HG02571 (cell line): ENCODE measurements at regions not wholly inside any gene's neighbourhood (a gene's known extent, or its start where the extent isn't known, plus 50 kb on each side); places are given as distances from the start of the nearest gene placed in this dataset.

Source experiments
- ATAC-seq: cut with Tn5 transposase; IDR thresholded peaks from one replicate; pipeline ENCODE4 v1.9.1; 2021; ENCODE audit warnings: mild to moderate bottlenecking, moderate library complexity; ENCODE audit not compliant: unreplicated experiment

- ATAC-seq, result no peak
Observed at GRCh38 chr4:177569434-177569833, 127.2 kb upstream of the AGA start.

- no peak for ATAC-seq
Observed at GRCh38 chr4:177573507-177573906, 131.3 kb upstream of the AGA start.

- ATAC-seq, result no peak
Observed at GRCh38 chr4:177574446-177574845, 132.2 kb upstream of the AGA start.

DNA sequence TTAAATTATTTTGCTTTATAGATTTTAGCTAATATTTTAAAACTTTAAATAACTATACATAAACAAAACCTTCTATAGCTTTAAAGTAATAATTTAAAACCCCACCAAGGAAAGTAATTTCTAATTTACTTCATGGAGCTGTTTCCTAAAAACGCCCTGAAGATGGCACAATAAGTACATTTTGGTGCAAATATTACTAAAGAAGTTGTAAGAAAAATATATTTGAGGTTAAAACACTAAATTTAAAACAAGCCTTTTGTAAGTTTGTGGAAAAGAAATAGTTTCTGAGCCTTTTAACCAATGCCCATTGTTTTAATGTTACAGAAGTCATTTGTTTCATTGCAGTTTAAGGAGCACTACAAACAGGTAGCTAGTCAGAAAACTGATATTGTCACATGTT lies 137.4 kb upstream of the AGA start:
- no peak for ATAC-seq

GRCh38 chr4:177582992-177583391 lies 140.8 kb upstream of the AGA start:
- ATAC-seq, result no peak

DNA sequence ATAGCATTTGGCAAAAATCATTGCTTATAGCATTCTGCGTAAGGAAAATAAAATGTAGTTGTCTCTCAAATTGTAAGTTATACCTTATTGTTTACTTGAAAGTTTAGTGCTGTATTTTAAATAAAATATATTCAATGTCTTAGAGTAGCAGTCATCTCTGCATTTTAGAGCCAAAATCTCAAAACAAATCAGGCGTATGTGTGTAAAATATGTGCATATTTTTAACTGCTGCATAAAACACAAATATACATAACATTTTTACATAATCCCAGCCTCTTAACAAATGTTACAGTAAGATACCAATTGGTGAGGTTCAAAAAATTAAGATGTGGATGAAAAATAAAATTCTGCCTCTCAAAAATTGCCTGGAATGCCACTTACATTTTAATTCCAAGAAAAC lies 145.8 kb upstream of the AGA start:
- ATAC-seq, result no peak

DNA sequence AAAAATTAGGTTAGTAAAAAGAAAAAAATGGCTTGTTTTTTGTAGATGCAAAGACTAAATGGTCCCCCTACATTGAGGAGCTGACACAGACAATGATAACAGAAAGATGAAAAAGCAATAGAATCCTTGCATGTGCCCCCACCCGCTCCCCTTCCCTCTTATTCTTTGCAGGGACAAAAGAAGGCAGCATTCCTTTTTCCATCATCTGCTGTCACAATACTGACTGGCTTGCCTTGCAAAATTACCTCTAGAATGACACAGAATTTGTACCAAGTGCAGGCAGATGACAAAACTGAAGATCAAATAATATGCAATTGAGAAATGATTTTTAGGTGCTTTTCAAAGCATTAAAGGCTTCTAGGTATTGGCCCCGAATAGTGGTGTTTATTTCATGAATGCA lies 153.1 kb upstream of the AGA start:
- ATAC-seq, result no peak

GRCh38 chr4:177596035-177596434 lies 153.8 kb upstream of the AGA start:
- ATAC-seq, result no peak

DNA sequence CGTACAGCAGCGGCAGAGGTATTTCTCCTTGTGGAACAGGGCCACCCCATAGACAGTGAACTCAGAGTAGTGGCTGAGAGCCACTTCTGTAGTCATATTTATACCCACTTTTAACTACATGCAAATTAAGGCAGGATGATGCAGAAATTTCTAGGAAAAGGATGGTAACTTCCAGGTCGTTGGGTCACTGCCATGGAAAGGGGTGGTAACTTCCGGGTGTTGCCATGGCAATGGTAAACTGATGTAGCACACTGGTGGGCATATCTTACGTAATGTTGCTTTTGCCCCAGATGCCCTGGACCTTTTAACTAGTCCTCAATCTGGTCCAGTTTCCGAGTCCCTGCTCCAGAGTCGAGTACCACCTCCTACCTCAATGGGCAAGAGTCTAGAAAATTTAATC lies 154.8 kb upstream of the AGA start:
- ATAC-seq, result no peak

DNA sequence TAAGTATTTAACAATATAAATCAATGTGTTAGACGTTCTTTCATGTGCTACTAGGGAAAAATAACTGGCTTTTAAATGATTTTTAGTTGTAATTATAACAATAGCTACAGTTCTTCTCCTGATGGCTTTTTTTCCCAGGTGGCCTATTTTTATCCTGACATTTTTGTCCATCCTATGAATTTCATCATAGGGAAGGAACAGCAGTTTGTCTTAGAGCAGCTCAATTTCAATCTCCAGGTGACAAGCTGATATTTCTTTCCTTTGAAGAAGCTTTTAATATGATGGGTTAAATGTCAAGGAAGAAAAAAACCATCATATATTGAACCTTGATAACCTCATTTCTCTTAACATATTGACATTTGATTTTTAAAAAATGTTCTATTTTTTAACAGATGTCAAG lies 163.0 kb upstream of the AGA start:
- no peak for ATAC-seq

- no peak for ATAC-seq
Observed at GRCh38 chr4:177607111-177607573, 164.9 kb upstream of the AGA start.

GRCh38 chr4:177611974-177612664 lies 169.9 kb upstream of the AGA start:
- ATAC-seq, result no peak

DNA sequence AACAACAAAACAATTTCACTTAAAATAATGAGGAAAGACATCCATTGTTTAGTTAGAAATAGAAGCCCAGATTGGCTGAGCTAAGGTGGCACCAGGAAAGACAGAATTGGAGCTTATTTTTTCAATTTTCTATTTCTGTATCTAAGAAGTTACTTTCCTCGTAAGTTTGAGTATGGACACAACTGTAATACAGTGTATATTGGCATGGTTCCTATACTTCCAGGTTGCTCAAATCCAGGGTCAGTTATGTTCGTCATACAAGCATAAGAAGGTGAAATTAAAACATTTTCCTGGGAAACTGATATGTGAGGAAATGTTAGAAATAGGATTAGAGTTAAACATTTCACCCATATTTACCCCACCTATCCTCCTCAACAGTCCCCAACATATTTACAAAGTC lies 170.4 kb upstream of the AGA start:
- no peak for ATAC-seq

DNA sequence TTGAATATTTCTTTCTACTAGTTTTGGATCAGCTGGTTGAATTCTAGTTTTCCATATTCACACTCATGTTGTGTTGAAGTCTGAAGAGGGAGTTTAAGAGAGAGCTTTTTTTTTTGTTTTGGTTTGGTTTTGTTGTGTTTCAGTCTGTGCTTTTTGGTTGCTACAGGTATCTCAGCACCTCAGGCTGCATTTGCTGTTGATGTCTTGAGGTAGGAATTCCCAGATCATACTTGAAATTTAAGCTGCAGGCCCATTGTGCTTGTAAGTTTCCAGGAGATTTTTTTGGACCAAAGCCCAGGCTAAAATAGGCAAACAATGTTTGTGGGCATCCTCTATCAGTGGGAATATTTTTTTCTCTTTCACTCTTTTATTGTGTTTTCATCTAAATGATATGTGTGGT lies 190.2 kb upstream of the AGA start:
- ATAC-seq, result no peak

DNA sequence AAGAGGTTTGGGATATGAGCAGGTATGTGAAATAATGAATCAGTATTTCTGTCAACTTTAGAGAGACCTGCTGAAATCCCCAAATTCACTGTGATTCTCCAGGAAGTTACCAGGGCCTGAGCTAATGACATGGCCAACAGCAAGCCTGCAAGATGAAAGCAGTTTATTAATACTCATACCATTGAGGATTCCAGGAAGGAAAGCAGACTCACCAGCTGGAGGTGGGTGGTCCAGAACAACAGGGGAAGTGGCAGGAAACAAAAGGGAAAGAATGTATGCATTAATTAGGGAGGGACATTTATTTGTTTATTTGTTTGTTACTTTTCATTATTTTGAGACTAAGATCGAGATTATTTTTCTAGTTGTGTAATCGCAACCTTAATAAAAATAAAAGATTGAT lies 196.6 kb upstream of the AGA start:
- no peak for ATAC-seq

GRCh38 chr4:177640864-177641263 lies 198.6 kb upstream of the AGA start:
- ATAC-seq, result no peak

DNA sequence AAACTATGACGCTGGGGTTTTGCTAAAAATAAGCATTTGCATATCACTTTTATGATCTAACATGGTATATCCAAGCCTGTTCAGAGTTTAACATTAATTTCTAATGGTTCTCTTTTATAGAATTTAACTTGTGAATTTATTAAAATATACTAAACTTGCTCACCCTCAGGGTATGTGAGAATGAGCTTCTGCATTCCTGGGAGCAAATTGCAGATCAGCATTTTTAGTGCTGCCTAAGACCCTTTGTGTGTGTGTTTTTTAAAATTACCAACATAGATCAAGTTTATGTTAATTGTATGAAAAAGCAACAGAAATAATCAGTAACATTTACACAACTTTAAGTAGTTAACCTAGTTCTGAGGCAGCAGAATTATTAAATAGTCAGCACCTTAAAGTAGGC lies 218.0 kb upstream of the AGA start:
- no peak for ATAC-seq

GRCh38 chr4:177667687-177668086 lies 225.4 kb upstream of the AGA start:
- ATAC-seq, result no peak

DNA sequence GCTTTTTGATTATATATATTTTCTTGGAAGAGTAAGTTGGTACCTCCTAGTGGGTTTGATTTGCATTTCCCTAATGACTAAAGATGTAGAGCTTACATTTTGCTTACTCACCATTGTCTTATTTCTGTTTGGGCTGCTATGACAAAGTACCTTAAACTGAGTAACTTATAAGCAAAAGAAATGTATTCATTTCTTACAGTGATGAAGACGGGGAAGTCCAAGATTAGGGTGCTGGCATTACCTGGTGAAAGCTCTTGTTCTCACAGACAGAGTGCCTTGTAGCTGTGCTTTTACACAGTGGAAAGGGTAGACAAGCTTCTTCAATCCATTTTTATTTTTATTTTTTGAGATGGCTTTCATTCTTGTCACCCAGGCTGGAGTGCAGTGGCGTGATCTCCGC lies 229.2 kb upstream of the AGA start:
- ATAC-seq, result no peak

GRCh38 chr4:177671845-177672244 lies 229.6 kb upstream of the AGA start:
- ATAC-seq, result no peak

DNA sequence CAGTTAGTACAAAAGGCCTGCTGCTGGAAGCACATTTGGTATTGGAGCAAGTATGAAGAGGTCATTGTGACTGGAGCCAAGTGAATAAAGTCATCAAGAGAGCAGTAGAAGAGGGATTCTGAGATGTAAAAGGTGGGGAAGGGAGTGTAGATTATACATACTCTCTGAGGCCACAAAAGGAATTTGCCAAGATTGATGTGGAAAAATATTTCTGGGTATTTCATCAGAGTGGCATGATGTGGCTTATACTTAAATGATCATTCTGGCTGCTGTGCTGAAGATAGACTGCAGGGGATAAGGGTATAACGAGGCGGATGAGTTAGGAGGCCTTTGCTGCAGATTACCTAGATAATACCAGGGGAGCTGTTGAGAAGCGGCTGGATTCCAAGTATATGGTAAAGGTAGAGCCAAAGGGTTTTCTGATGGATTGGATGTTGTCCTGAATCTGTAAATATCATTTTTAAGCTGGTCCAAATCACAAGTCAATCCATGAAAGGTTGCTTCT lies 231.8 kb upstream of the AGA start:
- ATAC-seq, result no peak

GRCh38 chr4:177680308-177680707 lies 238.1 kb upstream of the AGA start:
- no peak for ATAC-seq

DNA sequence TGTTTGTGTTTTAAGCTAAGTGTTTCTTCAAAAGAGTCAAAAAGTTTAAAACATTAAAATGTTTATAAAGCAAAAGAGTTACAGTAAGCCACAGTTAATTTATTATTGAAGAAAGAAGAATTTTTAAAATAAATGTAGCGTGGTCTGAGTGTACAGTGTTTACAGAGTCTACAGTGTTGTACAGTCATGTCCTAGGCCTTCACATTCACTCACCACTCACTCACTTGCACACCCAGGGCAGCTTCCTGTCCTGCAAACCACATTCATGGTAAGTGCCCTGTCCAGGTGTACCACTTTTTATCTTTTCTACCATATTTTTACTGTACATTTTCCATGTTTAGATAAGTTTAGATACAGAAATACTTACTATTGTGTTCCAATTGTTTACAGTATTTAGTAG lies 239.7 kb upstream of the AGA start:
- ATAC-seq, result no peak
